Skeletal muscle tissue (tissue), 3 donors: ENCODE measurements at regions not wholly inside any gene's neighbourhood (a gene's known extent, or its start where the extent isn't known, plus 50 kb on each side); places are given as distances from the start of the nearest gene placed in this dataset.
A peak's percentile ranks its signal among the peaks of the same experiment; 100 is the strongest.
"Not testable (repeated sequence)": the region's sequence is repeated elsewhere in the genome, so short reads cannot be mapped to it uniquely, and the experiment has no call there.

Experiments
- H3K27ac ChIP-seq: one replicate; pipeline ENCODE4 v1.7.0; 2013; ENCODE audit warnings: mild to moderate bottlenecking, low read depth, low read length, inconsistent platforms
- H3K27me3 ChIP-seq, 3 donors: one replicate each; pipeline ENCODE4 v1.7.0; 2013; ENCODE audit warnings: low read length in 3 of 3; ENCODE audit not compliant: control insufficient read depth in 3 of 3, insufficient read depth in 3 of 3
- H3K36me3 ChIP-seq, 3 donors: one replicate each; pipeline ENCODE4 v1.7.0; 2013; ENCODE audit warnings: low read length in 3 of 3; ENCODE audit not compliant: control insufficient read depth in 3 of 3, insufficient read depth in 3 of 3
- H3K4me1 ChIP-seq, 3 donors: one replicate each; pipeline ENCODE4 v1.7.0; 2013; ENCODE audit warnings: low read length in 3 of 3, mild to moderate bottlenecking in 3 of 3; ENCODE audit not compliant: control insufficient read depth in 3 of 3, insufficient read depth in 3 of 3
- H3K4me3 ChIP-seq, 3 donors: one replicate each; pipeline ENCODE4 v1.7.0; 2013; ENCODE audit warnings: low read length in 3 of 3
- H3K9ac ChIP-seq, 3 donors: one replicate each; pipeline ENCODE4 v1.7.0; 2013; ENCODE audit warnings: low read length in 3 of 3, mild to moderate bottlenecking in 3 of 3, moderate library complexity in 2 of 3, low read depth in 1 of 3
- H3K9me3 ChIP-seq, 3 donors: one replicate each; pipeline ENCODE4 v1.7.0; 2013; ENCODE audit warnings: low read length in 3 of 3; ENCODE audit not compliant: control insufficient read depth in 3 of 3
- donor health status: Osteomylitis.

- H3K4me1 ChIP-seq, H3K36me3 ChIP-seq, H3K27ac ChIP-seq, H3K27me3 ChIP-seq, H3K9ac ChIP-seq, H3K9me3 ChIP-seq: not testable (repeated sequence)
- H3K4me3 ChIP-seq = peak overlapping the region in 2 of 3 donors; percentile 59 to 60
These were observed 66.3 kb downstream of the FAM72C start for GRCh38 chr1:143905214-143906179.

- H3K9ac ChIP-seq = not testable (repeated sequence)
These were observed 67.2 kb downstream of the FAM72C start for GRCh38 chr1:143904622-143904979.

GRCh38 chr1:143903899-143904621, 67.7 kb downstream of the FAM72C start:
- H3K9ac ChIP-seq, H3K4me1 ChIP-seq, H3K27ac ChIP-seq, H3K9me3 ChIP-seq, H3K36me3 ChIP-seq, H3K27me3 ChIP-seq: not testable (repeated sequence)
- peak overlapping the region; percentile 20 to 65 (median 52) for H3K4me3 ChIP-seq

More at GRCh38 chr1:143904622-143904979, 67.2 kb downstream of the FAM72C start:
- H3K27me3 ChIP-seq, H3K9me3 ChIP-seq, H3K4me1 ChIP-seq, H3K27ac ChIP-seq, H3K36me3 ChIP-seq: not testable (repeated sequence)
- H3K4me3 ChIP-seq = peak overlapping the region; percentile 20 to 65 (median 52)

GRCh38 chr1:143896377-143896776, 75.4 kb downstream of the FAM72C start:
- H3K9ac ChIP-seq, H3K36me3 ChIP-seq: not testable (repeated sequence)

GRCh38 chr1:143884932-143885574, 86.7 kb downstream of the FAM72C start:
- not testable (repeated sequence) for H3K9ac ChIP-seq, H3K36me3 ChIP-seq, H3K9me3 ChIP-seq, H3K27me3 ChIP-seq, H3K27ac ChIP-seq, H3K4me3 ChIP-seq, H3K4me1 ChIP-seq

More at GRCh38 chr1:143896377-143896776, 75.4 kb downstream of the FAM72C start:
- H3K4me3 ChIP-seq, H3K27me3 ChIP-seq, H3K9me3 ChIP-seq, H3K27ac ChIP-seq, H3K4me1 ChIP-seq: not testable (repeated sequence)

GRCh38 chr1:143884532-143884931, 87.3 kb downstream of the FAM72C start:
- not testable (repeated sequence) for H3K4me1 ChIP-seq, H3K27ac ChIP-seq, H3K27me3 ChIP-seq, H3K36me3 ChIP-seq, H3K9ac ChIP-seq, H3K4me3 ChIP-seq, H3K9me3 ChIP-seq

GRCh38 chr1:143879757-143880536, 91.8 kb downstream of the FAM72C start:
- H3K4me1 ChIP-seq, H3K27ac ChIP-seq, H3K27me3 ChIP-seq, H3K9ac ChIP-seq, H3K9me3 ChIP-seq, H3K36me3 ChIP-seq, H3K4me3 ChIP-seq: not testable (repeated sequence)

- not testable (repeated sequence) for H3K36me3 ChIP-seq, H3K4me3 ChIP-seq, H3K4me1 ChIP-seq, H3K27ac ChIP-seq, H3K9me3 ChIP-seq, H3K27me3 ChIP-seq, H3K9ac ChIP-seq
These were observed 95.8 kb downstream of the FAM72C start for GRCh38 chr1:143875947-143876346.

- H3K4me3 ChIP-seq, H3K9me3 ChIP-seq, H3K27ac ChIP-seq, H3K9ac ChIP-seq, H3K4me1 ChIP-seq, H3K36me3 ChIP-seq, H3K27me3 ChIP-seq: not testable (repeated sequence)
These were observed 97.2 kb downstream of the FAM72C start for GRCh38 chr1:143874625-143875024.
